Esophagus muscularis mucosa (tissue), 4 donors: ENCODE measurements at regions not wholly inside any gene's neighbourhood (a gene's known extent, or its start where the extent isn't known, plus 50 kb on each side); places are given as distances from the start of the nearest gene placed in this dataset.

ENCODE experiments used
- DNase-seq: peaks from one replicate; pipeline ENCODE4 v3.0.0-alpha.2; 2017; ENCODE audit errors: extremely low spot score
- H3K27ac ChIP-seq, 4 donors: fragments of 200-600 bp; sonication (generic); replicated peaks in 1 of 4; 1 replicate in 3 of 4; 2 replicates in 1 of 4; pipeline ENCODE4 v1.5.1; 2016 to 2019; ENCODE audit warnings: mild to moderate bottlenecking in 1 of 4
- H3K27me3 ChIP-seq, 4 donors: fragments of 200-600 bp; sonication (generic); one replicate each; pipeline versions ENCODE4 v1.5.1 to v1.6.0; 2016 to 2019
- H3K36me3 ChIP-seq, 4 donors: fragments of 200-600 bp; sonication (generic); one replicate each; pipeline ENCODE4 v1.5.1; 2016 to 2019
- H3K4me1 ChIP-seq, 4 donors: fragments of 200-600 bp; sonication (generic); one replicate each; pipeline ENCODE4 v1.5.1; 2016 to 2019
- H3K4me3 ChIP-seq, 4 donors: fragments of 200-600 bp; sonication (generic); 1 replicate in 2 of 4; 2 replicates in 2 of 4; pipeline ENCODE4 v1.5.1; 2016 to 2019; ENCODE audit warnings: mild to moderate bottlenecking in 4 of 4, moderate library complexity in 1 of 4
- H3K9me3 ChIP-seq, 4 donors: fragments of 200-600 bp; sonication (generic); 1 replicate in 3 of 4; 2 replicates in 1 of 4; pipeline ENCODE4 v1.5.1; 2016 to 2019
- EP300 ChIP-seq: sonication (generic); formaldehyde crosslinking; IDR thresholded peaks from one replicate; pipeline ENCODE4 v1.6.1; 2017; ENCODE audit warnings: antibody characterized with exemption
- POLR2A ChIP-seq: fragments of 450-650 bp; IDR thresholded peaks from one replicate; pipeline ENCODE4 v1.6.1; 2017; ENCODE audit warnings: antibody characterized with exemption, moderate library complexity, mild to moderate bottlenecking, low read depth
- POLR2AphosphoS5 ChIP-seq, 2 donors: sonication (generic); formaldehyde crosslinking; IDR thresholded peaks; one replicate each; pipeline ENCODE4 v1.6.1; 2017; ENCODE audit warnings: antibody characterized with exemption in 2 of 2
- WGBS: methylation state at CpG from one replicate; pipeline ENCODE4 v1.1.5; 2018; 5-methylcytosine and 5-hydroxymethylcytosine counted together
- intact Hi-C: fragments of 100-400 bp; cut with DNase I; formaldehyde crosslinking; loops from one replicate; pipeline ENCODE4 v1.15.1; 2023
- TF ChIP-seq, protein P1 (sequence below), 3 experiments: fragments of 200-600 bp in 2 of 3; fragments of 450-650 bp in 1 of 3; sonication (generic) in 2 of 3; IDR thresholded peaks; one replicate each; pipeline ENCODE4 v1.5.1; 2017 to 2019; ENCODE audit warnings: antibody characterized with exemption in 3 of 3, mild to moderate bottlenecking in 2 of 3, moderate library complexity in 1 of 3

DNA sequence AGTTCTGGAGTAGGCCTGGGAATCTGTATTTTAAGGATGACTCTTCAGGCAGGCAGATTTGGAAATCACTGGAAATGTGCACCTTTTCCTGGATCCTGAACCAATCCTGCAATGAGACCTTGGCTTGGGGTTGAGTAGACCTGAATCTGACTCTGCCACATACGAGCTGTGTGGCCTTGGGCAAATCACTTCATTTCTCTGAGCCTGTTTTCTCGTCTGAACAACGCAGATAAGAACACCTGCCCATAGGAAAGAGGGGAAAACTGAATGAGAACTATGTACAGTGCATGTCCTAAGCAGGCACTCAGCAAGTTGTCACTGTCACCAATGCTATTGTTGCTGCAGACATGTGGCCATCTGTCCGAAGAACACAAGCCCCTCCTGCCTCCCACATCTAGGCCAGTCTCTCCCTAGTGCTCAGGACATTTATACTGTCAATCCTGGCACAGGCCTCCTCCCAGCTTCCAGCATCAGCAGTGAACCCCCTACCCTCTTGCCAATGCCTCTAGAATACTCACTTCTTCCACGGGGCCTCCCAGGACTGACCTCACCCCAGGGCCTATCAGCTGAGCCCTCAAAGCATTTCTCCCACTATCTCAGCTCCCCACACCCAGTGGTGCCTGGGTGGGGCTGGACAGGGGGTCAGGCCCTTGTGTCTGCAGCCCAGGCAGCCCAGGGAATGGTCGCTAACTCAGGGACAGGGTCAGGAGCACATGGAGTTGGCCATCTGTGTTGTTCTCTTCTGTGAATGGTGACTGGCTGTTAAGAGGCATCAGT is 88.8 kb upstream of the ZBTB40 start:
- Histone ChIP-seq H3K36me3 (no peaks in the 10 kb centered on the region), H3K4me3 (no peak overlapping the region), H3K4me1 (no peaks in the 10 kb centered on the region), H3K27ac (no peak overlapping the region), H3K9me3 (no peaks in the 10 kb centered on the region), H3K27me3 (peaks cover 0 to 75% (median 0%) of the 10 kb centered on the region in 4 donors)
- intact Hi-C loops = no loop called here
- no peak for DNase-seq
- WGBS = 87% methylated on average over 6 of the region's 6 CpGs
- TF ChIP-seq EP300 = no peak

DNA sequence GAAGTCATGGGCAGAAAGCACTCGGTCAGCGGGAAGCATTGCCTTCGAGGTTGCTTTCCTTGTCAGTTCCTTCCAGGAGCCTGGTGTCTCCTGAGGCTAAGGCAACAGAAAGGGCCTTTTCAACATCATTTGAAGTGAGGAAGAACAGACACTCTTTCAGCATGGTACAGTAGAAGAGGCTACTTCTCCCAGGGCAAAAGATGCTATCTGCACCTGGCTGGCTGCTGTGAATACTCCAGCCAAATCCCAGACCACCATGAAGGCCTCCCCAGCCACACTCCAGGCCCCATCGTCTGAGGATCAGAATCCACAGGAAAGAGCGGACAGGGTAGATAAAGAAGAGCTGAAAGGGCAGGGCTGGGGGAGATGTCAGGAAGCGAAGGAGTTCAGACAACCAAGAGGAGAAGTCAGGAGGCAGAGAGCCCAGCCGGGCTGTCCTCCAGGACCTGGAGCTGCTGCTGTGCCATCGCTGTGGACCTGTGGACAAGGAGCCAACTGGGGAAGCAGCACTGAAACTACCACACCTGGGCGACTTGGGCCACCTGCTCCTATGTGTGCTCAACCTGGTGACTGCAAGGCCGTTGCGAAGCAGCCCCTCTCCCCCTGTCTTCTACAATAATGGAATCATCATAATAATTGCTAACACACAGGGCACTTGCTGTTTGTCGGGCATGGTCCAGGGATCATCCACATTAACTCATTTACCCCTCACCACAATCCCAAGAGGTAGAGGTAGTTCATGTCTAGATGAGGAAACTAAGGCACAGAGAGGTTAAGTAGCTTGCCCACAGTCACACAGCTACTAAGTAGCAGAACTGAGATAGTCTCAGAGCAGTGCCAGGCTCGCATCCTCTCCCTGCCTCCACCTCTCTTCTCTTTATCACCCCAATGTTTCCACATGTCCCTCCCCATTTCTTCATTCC is 88.0 kb upstream of the ZBTB40 start:
- Histone ChIP-seq H3K4me3 (no peak overlapping the region), H3K36me3 (no peaks in the 10 kb centered on the region), H3K27me3 (peaks cover 0 to 75% (median 0%) of the 10 kb centered on the region in 4 donors), H3K4me1 (no peaks in the 10 kb centered on the region), H3K9me3 (no peaks in the 10 kb centered on the region), H3K27ac (no peak overlapping the region)
- no peak for TF ChIP-seq POLR2AphosphoS5 (IDR thresholded peaks at IDR 0.05)
- no peak for TF ChIP-seq EP300
- TF ChIP-seq, protein P1, sequence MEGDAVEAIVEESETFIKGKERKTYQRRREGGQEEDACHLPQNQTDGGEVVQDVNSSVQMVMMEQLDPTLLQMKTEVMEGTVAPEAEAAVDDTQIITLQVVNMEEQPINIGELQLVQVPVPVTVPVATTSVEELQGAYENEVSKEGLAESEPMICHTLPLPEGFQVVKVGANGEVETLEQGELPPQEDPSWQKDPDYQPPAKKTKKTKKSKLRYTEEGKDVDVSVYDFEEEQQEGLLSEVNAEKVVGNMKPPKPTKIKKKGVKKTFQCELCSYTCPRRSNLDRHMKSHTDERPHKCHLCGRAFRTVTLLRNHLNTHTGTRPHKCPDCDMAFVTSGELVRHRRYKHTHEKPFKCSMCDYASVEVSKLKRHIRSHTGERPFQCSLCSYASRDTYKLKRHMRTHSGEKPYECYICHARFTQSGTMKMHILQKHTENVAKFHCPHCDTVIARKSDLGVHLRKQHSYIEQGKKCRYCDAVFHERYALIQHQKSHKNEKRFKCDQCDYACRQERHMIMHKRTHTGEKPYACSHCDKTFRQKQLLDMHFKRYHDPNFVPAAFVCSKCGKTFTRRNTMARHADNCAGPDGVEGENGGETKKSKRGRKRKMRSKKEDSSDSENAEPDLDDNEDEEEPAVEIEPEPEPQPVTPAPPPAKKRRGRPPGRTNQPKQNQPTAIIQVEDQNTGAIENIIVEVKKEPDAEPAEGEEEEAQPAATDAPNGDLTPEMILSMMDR (IDR thresholded peaks at IDR 0.05) = no peak
- no peak for TF ChIP-seq POLR2A
- 89% methylated on average over 13 of the region's 13 CpGs for WGBS
- intact Hi-C loops = no loop called here
- DNase-seq = no peak

DNA sequence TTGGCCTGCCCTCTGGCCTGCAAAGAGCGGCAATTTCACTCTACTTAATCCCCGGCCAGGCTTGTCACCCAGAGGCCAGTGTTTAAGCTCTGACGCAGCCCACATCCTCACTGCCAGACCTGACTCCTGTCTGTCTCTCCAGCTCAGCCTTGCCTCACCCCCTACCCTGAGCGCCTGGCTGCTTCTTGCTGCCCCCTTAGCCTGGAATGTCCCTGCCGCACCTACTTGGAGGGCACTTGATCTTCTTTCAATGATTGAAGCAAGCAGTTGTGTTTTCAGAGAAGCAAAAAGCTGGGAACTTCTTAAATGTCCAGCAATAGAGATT is 87.4 kb upstream of the ZBTB40 start:
- H3K27me3 ChIP-seq = peaks cover 0 to 73% (median 0%) of the 10 kb centered on the region in 4 donors
- TF ChIP-seq POLR2AphosphoS5 (IDR thresholded peaks at IDR 0.05) = no peak
- no peak for TF ChIP-seq EP300
- TF ChIP-seq, protein P1 (IDR thresholded peaks at IDR 0.05) = no peak
- TF ChIP-seq POLR2A = no peak
- H3K4me3 ChIP-seq = no peak overlapping the region
- H3K36me3 ChIP-seq = no peaks in the 10 kb centered on the region
- H3K9me3 ChIP-seq = no peaks in the 10 kb centered on the region
- no peak overlapping the region for H3K27ac ChIP-seq
- no peak for DNase-seq
- H3K4me1 ChIP-seq = no peaks in the 10 kb centered on the region
- intact Hi-C loops = no loop called here
- 89% methylated on average over 3 of the region's 5 CpGs for WGBS

DNA sequence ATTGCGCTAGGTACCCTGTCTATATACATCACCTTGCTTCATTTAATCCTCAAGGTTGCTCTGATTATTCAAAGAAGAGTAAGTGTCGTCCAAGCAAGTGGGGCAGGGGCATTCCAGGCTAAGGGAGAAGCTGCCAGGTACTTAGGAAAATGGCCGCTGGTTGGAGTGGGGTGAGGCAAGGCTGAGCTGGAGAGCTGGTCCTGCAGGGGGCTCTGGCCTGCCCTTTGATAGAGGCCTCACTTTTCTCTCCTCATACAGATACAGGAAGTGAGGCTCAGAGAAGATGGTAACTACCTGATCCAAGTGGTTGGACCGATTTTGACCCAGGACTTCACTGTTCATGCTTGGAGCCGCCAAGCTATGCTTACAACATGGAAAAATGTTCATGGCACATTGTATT is 86.9 kb upstream of the ZBTB40 start:
- no peak overlapping the region for H3K27ac ChIP-seq
- no peaks in the 10 kb centered on the region for H3K36me3 ChIP-seq
- intact Hi-C loops = no loop called here
- TF ChIP-seq, protein P1 (IDR thresholded peaks at IDR 0.05) = no peak
- no peak for TF ChIP-seq POLR2A
- DNase-seq = no peak
- 89% methylated on average over 5 of the region's 5 CpGs for WGBS
- H3K9me3 ChIP-seq = no peaks in the 10 kb centered on the region
- H3K4me3 ChIP-seq = no peak overlapping the region
- peaks cover 0 to 73% (median 0%) of the 10 kb centered on the region in 4 donors for H3K27me3 ChIP-seq
- H3K4me1 ChIP-seq = no peaks in the 10 kb centered on the region
